NCI-H2227 (cell line): ENCODE measurements at regions not wholly inside any gene's neighbourhood (a gene's known extent, or its start where the extent isn't known, plus 50 kb on each side); places are given as distances from the start of the nearest gene placed in this dataset.

Source experiments
- DNase-seq: peaks from one replicate; lab custom pipeline; 2025; ENCODE audit not compliant: unreplicated experiment; lab: John Stamatoyannopoulos, UW

GRCh38 chr18:39555496-39555895, 1989.9 kb upstream of the CELF4 start:
- no peak for DNase-seq

- DNase-seq, result no peak
Observed at GRCh38 chr18:39550701-39551100, 1985.1 kb upstream of the CELF4 start.

- no peak for DNase-seq
Observed at GRCh38 chr18:39549144-39549543, 1983.5 kb upstream of the CELF4 start.

GRCh38 chr18:39531659-39532058, 1966.1 kb upstream of the CELF4 start:
- no peak for DNase-seq

- no peak for DNase-seq
Observed at GRCh38 chr18:39529358-39529757, 1963.8 kb upstream of the CELF4 start.

GRCh38 chr18:39527465-39527864, 1961.9 kb upstream of the CELF4 start:
- DNase-seq, result no peak

- no peak for DNase-seq
Observed at GRCh38 chr18:39524370-39524769, 1958.8 kb upstream of the CELF4 start.

GRCh38 chr18:39523281-39523680, 1957.7 kb upstream of the CELF4 start:
- no peak for DNase-seq

- no peak for DNase-seq
Observed at GRCh38 chr18:39521164-39521563, 1955.6 kb upstream of the CELF4 start.

GRCh38 chr18:39519741-39520140, 1954.1 kb upstream of the CELF4 start:
- DNase-seq, result no peak

- no peak for DNase-seq
Observed at GRCh38 chr18:39515299-39515698, 1949.7 kb upstream of the CELF4 start.

- no peak for DNase-seq
Observed at GRCh38 chr18:39513186-39513585, 1947.6 kb upstream of the CELF4 start.

- DNase-seq, result no peak
Observed at GRCh38 chr18:39506581-39507330, 1941.2 kb upstream of the CELF4 start.

GRCh38 chr18:39500306-39500705, 1934.7 kb upstream of the CELF4 start:
- DNase-seq, result peak; percentile 71

- no peak for DNase-seq
Observed at GRCh38 chr18:39497821-39498220, 1932.2 kb upstream of the CELF4 start.

GRCh38 chr18:39496986-39497385, 1931.4 kb upstream of the CELF4 start:
- DNase-seq, result no peak

GRCh38 chr18:39494211-39494896, 1928.8 kb upstream of the CELF4 start:
- DNase-seq, result no peak

- no peak for DNase-seq
Observed at GRCh38 chr18:39491408-39491807, 1925.8 kb upstream of the CELF4 start.

GRCh38 chr18:39489431-39489830, 1923.8 kb upstream of the CELF4 start:
- no peak for DNase-seq

GRCh38 chr18:39487932-39488331, 1922.3 kb upstream of the CELF4 start:
- no peak for DNase-seq

GRCh38 chr18:39486268-39486667, 1920.7 kb upstream of the CELF4 start:
- DNase-seq, result no peak

GRCh38 chr18:39485696-39486095, 1920.1 kb upstream of the CELF4 start:
- no peak for DNase-seq

- DNase-seq, result no peak
Observed at GRCh38 chr18:39481281-39481680, 1915.7 kb upstream of the CELF4 start.
